ENCODE measurements at regions not wholly inside any gene's neighbourhood (a gene's known extent, or its start where the extent isn't known, plus 50 kb on each side); places are given as distances from the start of the nearest gene placed in this dataset.
A peak's percentile ranks its signal among the peaks of the same experiment; 100 is the strongest.
"Not testable (repeated sequence)": the region's sequence is repeated elsewhere in the genome, so short reads cannot be mapped to it uniquely, and the experiment has no call there.

GRCh38 chr6:27617046-27617687 lies 144.3 kb upstream of the ZNF184 start:
- DNase-seq: no peak

- DNase-seq: no peak
These were observed 143.6 kb upstream of the ZNF184 start for GRCh38 chr6:27616328-27617045.

GRCh38 chr6:27611451-27611850 lies 138.5 kb upstream of the ZNF184 start:
- DNase-seq: no peak

- DNase-seq: no peak
These were observed 136.3 kb upstream of the ZNF184 start for GRCh38 chr6:27608916-27609883.

- DNase-seq: no peak
These were observed 132.8 kb upstream of the ZNF184 start for GRCh38 chr6:27605401-27606342.

- no peak for DNase-seq
These were observed 132.1 kb upstream of the ZNF184 start for GRCh38 chr6:27604986-27605385.

GRCh38 chr6:27601668-27602254 lies 128.9 kb upstream of the ZNF184 start:
- DNase-seq: no peak

- no peak for DNase-seq
These were observed 127.1 kb upstream of the ZNF184 start for GRCh38 chr6:27599859-27600532.

- DNase-seq: not testable (repeated sequence)
These were observed 124.2 kb upstream of the ZNF184 start for GRCh38 chr6:27597031-27597567.

GRCh38 chr6:27593861-27594260 lies 121.0 kb upstream of the ZNF184 start:
- no peak for DNase-seq

GRCh38 chr6:27593200-27593818 lies 120.4 kb upstream of the ZNF184 start:
- DNase-seq: no peak

GRCh38 chr6:27592481-27593199 lies 119.7 kb upstream of the ZNF184 start:
- peak; percentile 18 for DNase-seq

- no peak for DNase-seq
These were observed 119.0 kb upstream of the ZNF184 start for GRCh38 chr6:27591699-27592480.

GRCh38 chr6:27585316-27585715 lies 112.4 kb upstream of the ZNF184 start:
- not testable (repeated sequence) for DNase-seq

- no peak for DNase-seq
These were observed 111.4 kb upstream of the ZNF184 start for GRCh38 chr6:27584326-27584725.

- DNase-seq: no peak
These were observed 110.2 kb upstream of the ZNF184 start for GRCh38 chr6:27582928-27583725.

GRCh38 chr6:27579973-27580372 lies 107.1 kb upstream of the ZNF184 start:
- no peak for DNase-seq

GRCh38 chr6:27577922-27578321 lies 105.0 kb upstream of the ZNF184 start:
- no peak for DNase-seq
